Esophagus (tissue), 2 donors: ENCODE measurements at regions not wholly inside any gene's neighbourhood (a gene's known extent, or its start where the extent isn't known, plus 50 kb on each side); places are given as distances from the start of the nearest gene placed in this dataset.
"Not testable (repeated sequence)": the region's sequence is repeated elsewhere in the genome, so short reads cannot be mapped to it uniquely, and the experiment has no call there.

ENCODE experiments used
- H3K27ac ChIP-seq, 2 donors: one replicate each; pipeline ENCODE4 v1.5.1; 2013; ENCODE audit warnings: low read depth in 2 of 2, mild to moderate bottlenecking in 2 of 2, inconsistent platforms in 1 of 2, low read length in 1 of 2, moderate library complexity in 1 of 2
- H3K27me3 ChIP-seq, 2 donors: one replicate each; pipeline ENCODE4 v1.6.1; 2013; ENCODE audit warnings: low read length in 2 of 2, control low read depth in 1 of 2, mild to moderate bottlenecking in 1 of 2; ENCODE audit not compliant: insufficient read depth in 2 of 2, control insufficient read depth in 1 of 2
- H3K36me3 ChIP-seq, 2 donors: one replicate each; pipeline ENCODE4 v1.6.1; 2013; ENCODE audit warnings: low read length in 1 of 2; ENCODE audit not compliant: control insufficient read depth in 2 of 2, insufficient read depth in 2 of 2
- H3K4me1 ChIP-seq, 2 donors: one replicate each; pipeline ENCODE4 v1.6.1; 2013; ENCODE audit warnings: low read length in 1 of 2; ENCODE audit not compliant: control insufficient read depth in 2 of 2, insufficient read depth in 2 of 2
- H3K4me3 ChIP-seq, 2 donors: one replicate each; pipeline ENCODE4 v1.5.1; 2013; ENCODE audit warnings: low read length in 2 of 2, mild to moderate bottlenecking in 2 of 2, low read depth in 1 of 2, moderate library complexity in 1 of 2
- H3K9me3 ChIP-seq, 2 donors: one replicate each; pipeline ENCODE4 v1.6.1; 2013; ENCODE audit warnings: mild to moderate bottlenecking in 2 of 2, low read depth in 1 of 2, low read length in 1 of 2, moderate library complexity in 1 of 2; ENCODE audit not compliant: control insufficient read depth in 2 of 2, insufficient read depth in 1 of 2
- WGBS, 2 donors: extraction: QIAGEN DNeasy Blood & Tissue Kit; methylation state at CpG; one replicate each; pipeline ENCODE4 v1.1.7; 2013; 5-methylcytosine and 5-hydroxymethylcytosine counted together
- donor health status: healthy with polysubstance abuse.
- donor health status: Bipolar disorder and iron deficiency.

GRCh38 chr2:89830341-89831218, 1139.1 kb downstream of the RPIA start:
- H3K4me1 ChIP-seq, H3K4me3 ChIP-seq, H3K27me3 ChIP-seq, H3K36me3 ChIP-seq, H3K9me3 ChIP-seq, H3K27ac ChIP-seq: not testable (repeated sequence)
- 69 to 71% methylated on average over 14 of the region's 14 CpGs for WGBS, 2 donors

- Histone ChIP-seq H3K4me3 (no peak overlapping the region), H3K9me3 (peaks cover 0 to 10% of the 10 kb centered on the region in 2 donors), H3K27me3 (no peaks in the 10 kb centered on the region), H3K4me1 (no peaks in the 10 kb centered on the region), H3K36me3 (no peaks in the 10 kb centered on the region), H3K27ac (no peak overlapping the region)
- 68 to 71% methylated on average over 17 of the region's 17 CpGs for WGBS, 2 donors
Measured at GRCh38 chr2:89831641-89832498, 1140.4 kb downstream of the RPIA start.

- WGBS, 2 donors, result 74 to 76% methylated on average over 12 of the region's 12 CpGs
- H3K9me3 ChIP-seq, result peaks cover 0 to 13% of the 10 kb centered on the region in 2 donors
- no peaks in the 10 kb centered on the region for H3K27me3 ChIP-seq
- no peaks in the 10 kb centered on the region for H3K36me3 ChIP-seq
- no peaks in the 10 kb centered on the region for H3K4me1 ChIP-seq
- no peak overlapping the region for H3K27ac ChIP-seq
- H3K4me3 ChIP-seq, result no peak overlapping the region
Measured at GRCh38 chr2:89833116-89833779, 1141.8 kb downstream of the RPIA start.

GRCh38 chr2:89833780-89834117, 1142.3 kb downstream of the RPIA start:
- Histone ChIP-seq H3K27ac (no peak overlapping the region), H3K4me1 (no peaks in the 10 kb centered on the region), H3K27me3 (no peaks in the 10 kb centered on the region), H3K9me3 (peaks cover 0 to 13% of the 10 kb centered on the region in 2 donors), H3K36me3 (no peaks in the 10 kb centered on the region), H3K4me3 (no peak overlapping the region)
- 65% methylated on average over 4 of the region's 4 CpGs for WGBS, 2 donors

GRCh38 chr2:89834306-89834705, 1142.8 kb downstream of the RPIA start:
- no peak overlapping the region for H3K27ac ChIP-seq
- H3K9me3 ChIP-seq, result peaks cover 0 to 13% of the 10 kb centered on the region in 2 donors
- 64% methylated on average over 7 of the region's 7 CpGs for WGBS, 2 donors
- no peaks in the 10 kb centered on the region for H3K36me3 ChIP-seq
- H3K4me3 ChIP-seq, result no peak overlapping the region
- H3K27me3 ChIP-seq, result no peaks in the 10 kb centered on the region
- no peaks in the 10 kb centered on the region for H3K4me1 ChIP-seq

GRCh38 chr2:89836326-89836725, 1144.9 kb downstream of the RPIA start:
- not testable (repeated sequence) for H3K4me3 ChIP-seq, H3K27me3 ChIP-seq, H3K4me1 ChIP-seq, H3K27ac ChIP-seq, H3K36me3 ChIP-seq
- 69 to 70% methylated on average over 6 of the region's 6 CpGs for WGBS, 2 donors
- H3K9me3 ChIP-seq, result peaks cover 0 to 18% of the 10 kb centered on the region in 2 donors

- Histone ChIP-seq H3K27me3 (no peaks in the 10 kb centered on the region), H3K27ac (no peak overlapping the region), H3K4me3 (no peak overlapping the region), H3K9me3 (peaks cover 0 to 19% of the 10 kb centered on the region in 2 donors), H3K36me3 (no peaks in the 10 kb centered on the region), H3K4me1 (no peaks in the 10 kb centered on the region)
- WGBS, 2 donors, result 62 to 70% methylated on average over 11 of the region's 11 CpGs
Measured at GRCh38 chr2:89837962-89838625, 1146.6 kb downstream of the RPIA start.

- peaks cover 0 to 18% of the 10 kb centered on the region in 2 donors for H3K9me3 ChIP-seq
- not testable (repeated sequence) for H3K36me3 ChIP-seq, H3K27ac ChIP-seq, H3K4me3 ChIP-seq, H3K4me1 ChIP-seq, H3K27me3 ChIP-seq
- WGBS, 2 donors, result 70 to 75% methylated on average over 9 of the region's 9 CpGs
Measured at GRCh38 chr2:89840175-89840574, 1148.7 kb downstream of the RPIA start.

GRCh38 chr2:89840781-89841475, 1149.5 kb downstream of the RPIA start:
- 57 to 64% methylated on average over 10 of the region's 10 CpGs for WGBS, 2 donors
- H3K27me3 ChIP-seq, H3K27ac ChIP-seq, H3K4me3 ChIP-seq, H3K36me3 ChIP-seq, H3K4me1 ChIP-seq: not testable (repeated sequence)
- H3K9me3 ChIP-seq, result peaks cover 0 to 18% of the 10 kb centered on the region in 2 donors
